ENCODE measurements at regions not wholly inside any gene's neighbourhood (a gene's known extent, or its start where the extent isn't known, plus 50 kb on each side); places are given as distances from the start of the nearest gene placed in this dataset.

- TF ChIP-seq CTCF (IDR thresholded peaks at IDR 0.05; ENCODE audit: low read length) (no peak), EZH2 (IDR thresholded peaks at IDR 0.05; ENCODE audit: borderline replicate concordance, low read length) (no peak)
- H3K9me3 ChIP-seq (ENCODE audit: low read length) = no peaks in the 10 kb centered on the region
Observed at GRCh38 chr12:13288937-13289652, 92.6 kb downstream of the EMP1 start.

GRCh38 chr12:13288501-13288900 lies 92.0 kb downstream of the EMP1 start:
- H3K36me3 ChIP-seq (ENCODE audit: insufficient read depth, low read length) = no peaks in the 10 kb centered on the region
- H3K27me3 ChIP-seq (ENCODE audit: insufficient read depth, low read length) = no peaks in the 10 kb centered on the region
- H3K9ac ChIP-seq (ENCODE audit: low read length) = no peak overlapping the region
- H4K20me1 ChIP-seq (ENCODE audit: insufficient read depth, low read length) = no peaks in the 10 kb centered on the region
- H3K4me1 ChIP-seq (ENCODE audit: insufficient read depth, low read length, severe bottlenecking) = no peaks in the 10 kb centered on the region
- no peaks in the 10 kb centered on the region for H3F3A ChIP-seq (ENCODE audit: insufficient read depth, low read length)
- TF ChIP-seq CTCF (IDR thresholded peaks at IDR 0.05; ENCODE audit: low read length) (no peak), EZH2 (IDR thresholded peaks at IDR 0.05; ENCODE audit: borderline replicate concordance, low read length) (no peak)
- H3K4me3 ChIP-seq (ENCODE audit: low read depth, low read length, poor library complexity, severe bottlenecking) = no peak overlapping the region
- H3K4me2 ChIP-seq (ENCODE audit: low read length) = no peak overlapping the region
- no peaks in the 10 kb centered on the region for H3K9me3 ChIP-seq (ENCODE audit: low read length)
- H3K79me2 ChIP-seq (ENCODE audit: insufficient read depth, low read length) = no peaks in the 10 kb centered on the region
- H3K27ac ChIP-seq (ENCODE audit: low read depth, low read length, poor library complexity, severe bottlenecking) = no peak overlapping the region
- no peaks in the 10 kb centered on the region for H3K9me2 ChIP-seq (ENCODE audit: low read depth, low read length)
- no peak overlapping the region for H2AFZ ChIP-seq (ENCODE audit: low read length)

More at GRCh38 chr12:13288937-13289652, 92.6 kb downstream of the EMP1 start:
- no peak overlapping the region for H3K27ac ChIP-seq (ENCODE audit: low read depth, low read length, poor library complexity, severe bottlenecking)
- H3K36me3 ChIP-seq (ENCODE audit: insufficient read depth, low read length) = no peaks in the 10 kb centered on the region
- no peaks in the 10 kb centered on the region for H3K9me2 ChIP-seq (ENCODE audit: low read depth, low read length)
- H3K4me1 ChIP-seq (ENCODE audit: insufficient read depth, low read length, severe bottlenecking) = no peaks in the 10 kb centered on the region
- no peaks in the 10 kb centered on the region for H3K79me2 ChIP-seq (ENCODE audit: insufficient read depth, low read length)
- no peaks in the 10 kb centered on the region for H3F3A ChIP-seq (ENCODE audit: insufficient read depth, low read length)
- no peaks in the 10 kb centered on the region for H3K27me3 ChIP-seq (ENCODE audit: insufficient read depth, low read length)
- no peaks in the 10 kb centered on the region for H4K20me1 ChIP-seq (ENCODE audit: insufficient read depth, low read length)
- H3K9ac ChIP-seq (ENCODE audit: low read length) = no peak overlapping the region
- no peak overlapping the region for H2AFZ ChIP-seq (ENCODE audit: low read length)
- no peak overlapping the region for H3K4me2 ChIP-seq (ENCODE audit: low read length)
- no peak overlapping the region for H3K4me3 ChIP-seq (ENCODE audit: low read depth, low read length, poor library complexity, severe bottlenecking)

GRCh38 chr12:13283867-13284266 lies 87.3 kb downstream of the EMP1 start:
- H3K9me2 ChIP-seq (ENCODE audit: low read depth, low read length) = no peaks in the 10 kb centered on the region
- no peak overlapping the region for H3K4me3 ChIP-seq (ENCODE audit: low read depth, low read length, poor library complexity, severe bottlenecking)
- H3K79me2 ChIP-seq (ENCODE audit: insufficient read depth, low read length) = no peaks in the 10 kb centered on the region
- H3K9me3 ChIP-seq (ENCODE audit: low read length) = no peaks in the 10 kb centered on the region
- TF ChIP-seq CTCF (IDR thresholded peaks at IDR 0.05; ENCODE audit: low read length) = no peak
- TF ChIP-seq EZH2 (IDR thresholded peaks at IDR 0.05; ENCODE audit: borderline replicate concordance, low read length) = no peak
- H2AFZ ChIP-seq (ENCODE audit: low read length) = no peak overlapping the region
- H3K9ac ChIP-seq (ENCODE audit: low read length) = no peak overlapping the region
- H3K4me1 ChIP-seq (ENCODE audit: insufficient read depth, low read length, severe bottlenecking) = no peaks in the 10 kb centered on the region
- no peak overlapping the region for H3K4me2 ChIP-seq (ENCODE audit: low read length)
- H3K27ac ChIP-seq (ENCODE audit: low read depth, low read length, poor library complexity, severe bottlenecking) = no peak overlapping the region
- no peaks in the 10 kb centered on the region for H3F3A ChIP-seq (ENCODE audit: insufficient read depth, low read length)
- H4K20me1 ChIP-seq (ENCODE audit: insufficient read depth, low read length) = no peaks in the 10 kb centered on the region
- no peaks in the 10 kb centered on the region for H3K27me3 ChIP-seq (ENCODE audit: insufficient read depth, low read length)
- no peaks in the 10 kb centered on the region for H3K36me3 ChIP-seq (ENCODE audit: insufficient read depth, low read length)

Data from OCI-LY1 (cell line).